Heart left ventricle (tissue), 13 donors: ENCODE measurements at regions not wholly inside any gene's neighbourhood (a gene's known extent, or its start where the extent isn't known, plus 50 kb on each side); places are given as distances from the start of the nearest gene placed in this dataset.

ENCODE experiments used
- POLR2A ChIP-seq, 2 donors: fragments of 450-650 bp; IDR thresholded peaks; one replicate each; pipeline ENCODE4 v1.6.1; 2017; ENCODE audit warnings: antibody characterized with exemption in 2 of 2, mild to moderate bottlenecking in 2 of 2, moderate library complexity in 2 of 2
- TF ChIP-seq, protein P1 (sequence below), 12 donors: fragments of 200-600 bp; sonication (generic) in 4 of 12; IDR thresholded peaks; one replicate each; pipeline versions ENCODE4 v1.5.0 to v1.8.0; 2018 to 2022; ENCODE audit warnings: antibody characterized with exemption in 12 of 12, mild to moderate bottlenecking in 5 of 12
- donor health status: ischemic (EF 13 %, LVEDD 7.1; RV severe dilation, severe dysfunction).
- donor health status: DM: no; HTN: yes; CAD: no.
- donor health status: DM: no; HTN: no; CAD: no.
- donor health status: ischemic (EF 25% LVEDD 6.9; RV normal size, moderate dysfunction).
- donor health status: ischemic (EF 25% LVEDD 5.7; RV mildly dilated, moderate dysfunction).
- donor health status: ischemic (EF 35%, LVEDD 5.7; RV mildly dilated, moderate dysfunction).
- donor health status: nonischemic (EF 11% LVEDD 7.7; RV severe dilation, severe dysfunction).
- donor health status: DM: yes; HTN: yes; CAD: no.
- donor health status: PGD.
- donor health status: ischemic (EF 29% LVEDD 5.4; RV normal size, mild dysfunction).
- donor health status: nonischemic (EF 23%, LVEDD 6.1; RV moderate dilation, normal function).

GRCh38 chr16:76988526-76988925 is 202.5 kb upstream of the MON1B start:
- TF ChIP-seq, protein P1, sequence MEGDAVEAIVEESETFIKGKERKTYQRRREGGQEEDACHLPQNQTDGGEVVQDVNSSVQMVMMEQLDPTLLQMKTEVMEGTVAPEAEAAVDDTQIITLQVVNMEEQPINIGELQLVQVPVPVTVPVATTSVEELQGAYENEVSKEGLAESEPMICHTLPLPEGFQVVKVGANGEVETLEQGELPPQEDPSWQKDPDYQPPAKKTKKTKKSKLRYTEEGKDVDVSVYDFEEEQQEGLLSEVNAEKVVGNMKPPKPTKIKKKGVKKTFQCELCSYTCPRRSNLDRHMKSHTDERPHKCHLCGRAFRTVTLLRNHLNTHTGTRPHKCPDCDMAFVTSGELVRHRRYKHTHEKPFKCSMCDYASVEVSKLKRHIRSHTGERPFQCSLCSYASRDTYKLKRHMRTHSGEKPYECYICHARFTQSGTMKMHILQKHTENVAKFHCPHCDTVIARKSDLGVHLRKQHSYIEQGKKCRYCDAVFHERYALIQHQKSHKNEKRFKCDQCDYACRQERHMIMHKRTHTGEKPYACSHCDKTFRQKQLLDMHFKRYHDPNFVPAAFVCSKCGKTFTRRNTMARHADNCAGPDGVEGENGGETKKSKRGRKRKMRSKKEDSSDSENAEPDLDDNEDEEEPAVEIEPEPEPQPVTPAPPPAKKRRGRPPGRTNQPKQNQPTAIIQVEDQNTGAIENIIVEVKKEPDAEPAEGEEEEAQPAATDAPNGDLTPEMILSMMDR (IDR thresholded peaks at IDR 0.05), result no peak
- TF ChIP-seq POLR2A (IDR thresholded peaks at IDR 0.05), result no peak
